SJCRH30 (cell line): ENCODE measurements at regions not wholly inside any gene's neighbourhood (a gene's known extent, or its start where the extent isn't known, plus 50 kb on each side); places are given as distances from the start of the nearest gene placed in this dataset.
A peak's percentile ranks its signal among the peaks of the same experiment; 100 is the strongest.

ENCODE experiments used
- DNase-seq, 2 experiments: peaks; one replicate each; pipeline ENCODE4 v3.0.0-alpha.2; 2015 to 2020
- H3K27ac ChIP-seq: fragments of 250-450 bp; sonication (Bioruptor Pico); 2 replicates; pipeline ENCODE4 v1.5.1; 2020; ENCODE audit warnings: mild to moderate bottlenecking, moderate library complexity
- H3K27me3 ChIP-seq: fragments of 250-450 bp; sonication (Bioruptor Pico); 2 replicates; pipeline ENCODE4 v1.5.1; 2020; ENCODE audit warnings: mild to moderate bottlenecking, moderate library complexity
- H3K36me3 ChIP-seq: fragments of 250-450 bp; sonication (Bioruptor Pico); 2 replicates; pipeline ENCODE4 v1.5.1; 2020; ENCODE audit warnings: mild to moderate bottlenecking, moderate library complexity
- H3K4me1 ChIP-seq: fragments of 250-450 bp; sonication (Bioruptor Pico); 2 replicates; pipeline ENCODE4 v1.5.1; 2020; ENCODE audit warnings: mild to moderate bottlenecking, moderate library complexity
- H3K4me3 ChIP-seq: fragments of 250-450 bp; sonication (Bioruptor Pico); 2 replicates; pipeline ENCODE4 v1.5.1; 2020; ENCODE audit warnings: mild to moderate bottlenecking, moderate library complexity
- H3K9me3 ChIP-seq: fragments of 250-450 bp; sonication (Bioruptor Pico); replicated peaks from 2 replicates; pipeline ENCODE4 v1.5.1; 2020; ENCODE audit warnings: mild to moderate bottlenecking, moderate library complexity

DNA sequence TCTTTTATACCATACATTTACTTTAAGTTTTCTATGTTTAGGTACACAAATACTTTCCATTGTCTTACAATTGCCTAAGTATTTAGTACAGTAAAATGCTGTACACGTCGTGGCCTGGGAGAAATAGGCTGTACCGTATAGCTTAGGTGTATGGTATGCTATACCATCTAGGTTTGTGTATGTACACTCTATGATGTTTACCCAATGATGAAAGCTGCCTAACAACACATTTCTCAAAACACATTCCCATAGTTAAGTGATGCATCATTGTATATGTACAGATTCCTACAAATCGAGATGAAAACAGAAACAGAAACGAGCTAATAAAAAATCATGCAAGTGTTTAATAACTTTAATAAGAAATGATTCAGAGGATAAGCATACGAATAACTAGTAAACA lies 51.6 kb downstream of the SPANXA2 start:
- no peak for DNase-seq

DNA sequence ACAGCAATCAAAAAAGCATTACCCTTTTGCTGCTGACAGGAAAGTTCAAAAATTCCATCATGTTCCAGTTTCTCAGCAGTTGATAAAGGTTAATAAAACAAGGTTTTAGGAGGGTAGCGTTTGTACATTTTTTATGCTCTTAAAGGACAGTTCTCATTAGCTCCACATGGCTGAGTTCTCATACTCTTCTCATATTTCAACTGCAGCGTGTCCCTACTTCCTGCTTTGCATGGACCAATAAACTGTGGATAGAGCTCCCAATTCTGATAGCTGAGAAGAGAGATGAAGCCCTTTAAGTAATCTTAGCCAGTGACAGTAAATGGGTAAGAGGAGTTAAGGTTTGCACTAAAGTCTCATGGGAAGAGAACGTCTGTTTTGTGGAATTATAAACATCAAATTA lies 53.5 kb downstream of the SPANXA2 start:
- Histone ChIP-seq H3K27ac (no peak overlapping the region), H3K36me3 (no peaks in the 10 kb centered on the region), H3K4me1 (no peaks in the 10 kb centered on the region), H3K9me3 (no peaks in the 10 kb centered on the region), H3K27me3 (no peaks in the 10 kb centered on the region), H3K4me3 (no peak overlapping the region)
- peak in 1 of 2 experiments; percentile 36 for DNase-seq

More for the DNA sequence above, 51.6 kb downstream of the SPANXA2 start:
- Histone ChIP-seq H3K4me3 (no peak overlapping the region), H3K27ac (no peak overlapping the region), H3K27me3 (no peaks in the 10 kb centered on the region), H3K9me3 (no peaks in the 10 kb centered on the region), H3K36me3 (no peaks in the 10 kb centered on the region), H3K4me1 (no peaks in the 10 kb centered on the region)
